K562 (cell line): ENCODE measurements at regions not wholly inside any gene's neighbourhood (a gene's known extent, or its start where the extent isn't known, plus 50 kb on each side); places are given as distances from the start of the nearest gene placed in this dataset.

Experiments
- MLX ChIP-seq, 2 experiments: fragments of 450-650 bp in 1 of 2; sonication (generic) in 1 of 2; formaldehyde crosslinking; conservative IDR thresholded peaks; 2 replicates each; pipeline versions ENCODE4 v1.4.0 to v1.8.1; 2020 to 2022; ENCODE audit warnings: mild to moderate bottlenecking in 1 of 2, missing genetic modification reagents in 1 of 2
- POLR2AphosphoS5 ChIP-seq: IDR thresholded peaks from 2 replicates; pipeline ENCODE4 v1.6.1; 2011; ENCODE audit warnings: mild to moderate bottlenecking, low read depth, low read length, moderate library complexity; ENCODE audit not compliant: control insufficient read depth, insufficient read depth
- PRDM10 ChIP-seq: fragments of 450-650 bp; IDR thresholded peaks from 2 replicates; pipeline ENCODE4 v1.6.1; 2018; ENCODE audit not compliant: partially characterized antibody
- RAD21 ChIP-seq, 2 experiments: fragments of 250-450 bp in 1 of 2; fragments of 450-650 bp in 1 of 2; sonication (Bioruptor Pico) in 1 of 2; formaldehyde crosslinking in 1 of 2; IDR thresholded peaks in 1 of 2; conservative IDR thresholded peaks in 1 of 2; 2 replicates each; pipeline versions ENCODE4 v1.4.0 to v1.8.0; 2020 to 2022; ENCODE audit warnings: mild to moderate bottlenecking in 2 of 2, moderate library complexity in 1 of 2
- REST ChIP-seq, 2 experiments: fragments of 450-650 bp; formaldehyde crosslinking in 1 of 2; IDR thresholded peaks; 2 replicates each; pipeline versions ENCODE4 v1.4.0 to v1.6.1; 2014 to 2020; ENCODE audit warnings: mild to moderate bottlenecking in 2 of 2, borderline replicate concordance in 1 of 2, low read depth in 1 of 2
- RNF219 ChIP-seq: fragments of 250-450 bp; sonication (Bioruptor Pico); IDR thresholded peaks from 2 replicates; pipeline ENCODE4 v1.5.0; 2022; ENCODE audit warnings: mild to moderate bottlenecking
- SMC3 ChIP-seq: conservative IDR thresholded peaks from 2 replicates; pipeline ENCODE4 v1.6.1; 2011; ENCODE audit warnings: low read depth, low read length, improper control_type of control experiment; ENCODE audit not compliant: insufficient read depth
- SRF ChIP-seq, 2 experiments: fragments of 250-450, 450-650 bp in 1 of 2; sonication (Bioruptor Pico) in 1 of 2; sonication (generic) in 1 of 2; formaldehyde crosslinking; IDR thresholded peaks; 2 replicates each; pipeline versions ENCODE4 v1.5.0 to v1.5.1; 2020 to 2022; ENCODE audit warnings: mild to moderate bottlenecking in 1 of 2, missing genetic modification reagents in 1 of 2
- TCF7 ChIP-seq: sonication (generic); IDR thresholded peaks from 2 replicates; pipeline ENCODE4 v1.6.1; 2016; ENCODE audit warnings: antibody characterized with exemption, borderline replicate concordance
- THRA ChIP-seq: fragments of 450-650 bp; IDR thresholded peaks from 2 replicates; pipeline ENCODE4 v1.6.1; 2017; ENCODE audit warnings: mild to moderate bottlenecking, moderate library complexity

- TF ChIP-seq TCF7 (no peak), POLR2AphosphoS5 (no peak), THRA (no peak), RAD21 (CRISPR knock-in tag; conservative IDR thresholded peaks at IDR 0.05 in 1 of 2, IDR thresholded peaks at IDR 0.05 in 1 of 2) (no peak), SMC3 (no peak), REST (IDR thresholded peaks at IDR 0.05; ENCODE audit: borderline replicate concordance) (no peak), REST (CRISPR knock-in tag; IDR thresholded peaks at IDR 0.05; ENCODE audit: low read depth) (no peak), SRF (CRISPR knock-in tag; IDR thresholded peaks at IDR 0.05) (no peak), MLX (CRISPR knock-in tag; conservative IDR thresholded peaks at IDR 0.05) (no peak), RNF219 (CRISPR knock-in tag) (no peak), PRDM10 (no peak)
Observed at GRCh38 chr22:48599346-48599745, 1228.3 kb downstream of the BRD1 start.
